NCI-H187 treated with DMSO at 0.1 percent for 48 hours (cell line): ENCODE measurements at regions not wholly inside any gene's neighbourhood (a gene's known extent, or its start where the extent isn't known, plus 50 kb on each side); places are given as distances from the start of the nearest gene placed in this dataset.

Experiments used
- DNase-seq: peaks from one replicate; lab custom pipeline; 2025; lab: John Stamatoyannopoulos, UW

- no peak for DNase-seq
Observed at GRCh38 chr2:60158262-60158661, 395.2 kb downstream of the BCL11A start.

GRCh38 chr2:60157283-60157682 lies 396.2 kb downstream of the BCL11A start:
- DNase-seq, result no peak

- DNase-seq, result no peak
Observed at GRCh38 chr2:60154142-60154541, 399.3 kb downstream of the BCL11A start.

GRCh38 chr2:60152226-60152833 lies 401.1 kb downstream of the BCL11A start:
- no peak for DNase-seq

- no peak for DNase-seq
Observed at GRCh38 chr2:60149176-60149575, 404.3 kb downstream of the BCL11A start.

GRCh38 chr2:60148716-60149115 lies 404.7 kb downstream of the BCL11A start:
- DNase-seq, result no peak

GRCh38 chr2:60140185-60140584 lies 413.3 kb downstream of the BCL11A start:
- DNase-seq, result no peak

GRCh38 chr2:60136913-60137312 lies 416.5 kb downstream of the BCL11A start:
- DNase-seq, result no peak

GRCh38 chr2:60127191-60127590 lies 426.3 kb downstream of the BCL11A start:
- DNase-seq, result no peak

GRCh38 chr2:60125611-60126426 lies 427.6 kb downstream of the BCL11A start:
- no peak for DNase-seq

- no peak for DNase-seq
Observed at GRCh38 chr2:60119778-60120177, 433.7 kb downstream of the BCL11A start.

- no peak for DNase-seq
Observed at GRCh38 chr2:60118917-60119316, 434.5 kb downstream of the BCL11A start.

- no peak for DNase-seq
Observed at GRCh38 chr2:60118061-60118460, 435.4 kb downstream of the BCL11A start.

- no peak for DNase-seq
Observed at GRCh38 chr2:60116161-60116875, 437.1 kb downstream of the BCL11A start.

GRCh38 chr2:60109744-60110143 lies 443.7 kb downstream of the BCL11A start:
- no peak for DNase-seq

- no peak for DNase-seq
Observed at GRCh38 chr2:60106836-60107529, 446.5 kb downstream of the BCL11A start.

GRCh38 chr2:60105906-60106305 lies 447.5 kb downstream of the BCL11A start:
- DNase-seq, result no peak

GRCh38 chr2:60104514-60105505 lies 448.6 kb downstream of the BCL11A start:
- DNase-seq, result no peak

GRCh38 chr2:60100034-60100433 lies 453.4 kb downstream of the BCL11A start:
- no peak for DNase-seq

GRCh38 chr2:60098996-60099395 lies 454.5 kb downstream of the BCL11A start:
- no peak for DNase-seq

- DNase-seq, result no peak
Observed at GRCh38 chr2:60097298-60097697, 456.2 kb downstream of the BCL11A start.
